ENCODE measurements at regions not wholly inside any gene's neighbourhood (a gene's known extent, or its start where the extent isn't known, plus 50 kb on each side); places are given as distances from the start of the nearest gene placed in this dataset.

DNA sequence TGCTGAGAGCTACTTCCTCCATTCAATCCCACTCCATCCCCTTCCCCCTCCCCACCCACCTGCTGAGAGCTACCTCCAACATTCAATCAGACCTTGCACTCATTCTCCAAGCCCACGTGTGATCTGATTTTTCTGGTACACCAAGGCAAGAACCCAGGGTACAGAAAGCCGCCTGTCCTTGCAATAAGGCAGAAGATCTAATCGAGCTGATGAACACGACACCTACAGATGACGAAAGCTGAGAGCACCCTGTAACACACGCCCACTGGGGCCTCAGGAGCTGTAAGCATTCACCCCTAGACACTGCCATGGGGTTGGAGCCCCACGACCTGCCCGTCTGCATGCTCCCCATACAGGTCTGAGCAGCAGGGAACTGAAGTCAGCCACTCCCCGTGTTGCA, 58.3 kb downstream of the TRIML1 start:
- Histone ChIP-seq H3K36me3 (no peaks in the 10 kb centered on the region), H3K27ac (no peak overlapping the region), H3K9me3 (no peaks in the 10 kb centered on the region), H3K27me3 (no peaks in the 10 kb centered on the region), H3K4me3 (no peak overlapping the region), H3K4me1 (no peaks in the 10 kb centered on the region)
- TF ChIP-seq, protein P1, sequence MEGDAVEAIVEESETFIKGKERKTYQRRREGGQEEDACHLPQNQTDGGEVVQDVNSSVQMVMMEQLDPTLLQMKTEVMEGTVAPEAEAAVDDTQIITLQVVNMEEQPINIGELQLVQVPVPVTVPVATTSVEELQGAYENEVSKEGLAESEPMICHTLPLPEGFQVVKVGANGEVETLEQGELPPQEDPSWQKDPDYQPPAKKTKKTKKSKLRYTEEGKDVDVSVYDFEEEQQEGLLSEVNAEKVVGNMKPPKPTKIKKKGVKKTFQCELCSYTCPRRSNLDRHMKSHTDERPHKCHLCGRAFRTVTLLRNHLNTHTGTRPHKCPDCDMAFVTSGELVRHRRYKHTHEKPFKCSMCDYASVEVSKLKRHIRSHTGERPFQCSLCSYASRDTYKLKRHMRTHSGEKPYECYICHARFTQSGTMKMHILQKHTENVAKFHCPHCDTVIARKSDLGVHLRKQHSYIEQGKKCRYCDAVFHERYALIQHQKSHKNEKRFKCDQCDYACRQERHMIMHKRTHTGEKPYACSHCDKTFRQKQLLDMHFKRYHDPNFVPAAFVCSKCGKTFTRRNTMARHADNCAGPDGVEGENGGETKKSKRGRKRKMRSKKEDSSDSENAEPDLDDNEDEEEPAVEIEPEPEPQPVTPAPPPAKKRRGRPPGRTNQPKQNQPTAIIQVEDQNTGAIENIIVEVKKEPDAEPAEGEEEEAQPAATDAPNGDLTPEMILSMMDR (IDR thresholded peaks at IDR 0.05), result no peak
- intact Hi-C loops (cut with DNase I), result no loop called here
- ATAC-seq (no peak), FAIRE-seq (no peak), DNase-seq (no peak)
- 68 to 84% methylated on average over 9 of the region's 9 CpGs for WGBS, 2 donors

DNA sequence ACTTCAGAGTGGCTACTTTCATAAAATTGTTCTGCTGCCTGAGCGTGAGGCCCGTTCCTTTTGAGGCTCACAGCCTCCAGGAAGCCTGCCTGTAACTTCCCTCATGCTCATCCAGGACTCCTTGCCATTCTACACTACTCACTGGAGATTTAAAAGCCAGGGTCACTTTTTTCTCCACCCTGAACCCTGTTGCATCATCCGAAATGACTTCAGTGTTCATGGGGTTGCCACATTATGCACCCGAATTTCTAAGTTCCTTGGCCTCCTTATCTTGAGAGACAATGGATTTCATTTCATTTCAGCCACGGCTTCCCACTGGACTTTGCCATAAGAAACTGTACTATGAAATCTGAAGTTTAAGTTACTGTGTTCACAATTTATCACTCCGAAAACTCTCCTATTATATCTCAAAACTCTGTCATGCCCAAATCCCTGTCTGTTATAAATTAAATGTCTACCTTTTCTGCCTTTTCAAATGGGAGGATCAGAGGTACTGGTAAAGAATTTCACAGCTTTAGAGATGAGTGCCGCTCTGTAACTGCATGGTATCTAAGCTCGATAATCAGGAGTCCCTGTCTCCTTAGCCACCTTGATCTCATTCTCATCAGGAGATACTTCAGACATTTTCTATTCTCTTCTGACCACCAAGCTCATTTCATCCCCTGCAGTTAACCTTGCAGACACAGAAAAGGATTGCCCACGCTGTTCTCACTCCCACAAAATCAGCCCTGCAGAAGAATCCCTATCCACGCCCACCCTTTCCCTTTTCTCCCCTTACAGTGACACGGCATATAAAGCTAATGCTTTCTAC, 59.9 kb downstream of the TRIML1 start:
- ATAC-seq (no peak), DNase-seq (no peak), FAIRE-seq (no peak)
- Histone ChIP-seq H3K36me3 (no peaks in the 10 kb centered on the region), H3K9me3 (no peaks in the 10 kb centered on the region), H3K4me3 (no peak overlapping the region), H3K4me1 (no peaks in the 10 kb centered on the region), H3K27me3 (no peaks in the 10 kb centered on the region), H3K27ac (no peak overlapping the region)
- TF ChIP-seq, protein P1 (IDR thresholded peaks at IDR 0.05), result no peak
- intact Hi-C loops (cut with DNase I), result no loop called here
- 59 to 65% methylated on average over 11 of the region's 11 CpGs for WGBS, 2 donors

DNA sequence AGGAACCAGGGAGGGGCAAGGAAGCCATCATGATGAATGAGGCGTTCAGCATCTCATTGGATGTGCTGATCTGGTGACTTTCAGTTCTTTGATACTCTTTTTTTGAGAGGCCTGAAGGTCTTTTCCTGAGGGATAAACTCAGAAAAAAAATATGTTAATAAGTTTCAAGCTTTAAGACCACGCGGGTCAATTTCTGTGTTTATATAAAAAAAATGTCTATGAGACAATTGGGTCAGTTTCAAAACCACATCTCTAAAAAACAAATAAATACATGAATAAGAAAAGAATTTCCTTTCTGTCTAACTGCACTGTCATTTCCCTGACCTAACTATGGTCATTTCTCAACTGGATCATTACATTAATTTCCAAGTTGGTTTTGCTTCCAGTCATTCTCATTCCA, 62.6 kb downstream of the TRIML1 start:
- no peaks in the 10 kb centered on the region for H3K36me3 ChIP-seq
- H3K4me3 ChIP-seq, result no peak overlapping the region
- FAIRE-seq (no peak), DNase-seq (no peak), ATAC-seq (no peak)
- H3K27me3 ChIP-seq, result no peaks in the 10 kb centered on the region
- intact Hi-C loops (cut with DNase I), result no loop called here
- TF ChIP-seq, protein P1 (IDR thresholded peaks at IDR 0.05), result no peak
- H3K27ac ChIP-seq, result no peak overlapping the region
- WGBS, 2 donors, result 36 to 73% methylated on average over 3 of the region's 3 CpGs
- no peaks in the 10 kb centered on the region for H3K4me1 ChIP-seq
- no peaks in the 10 kb centered on the region for H3K9me3 ChIP-seq

DNA sequence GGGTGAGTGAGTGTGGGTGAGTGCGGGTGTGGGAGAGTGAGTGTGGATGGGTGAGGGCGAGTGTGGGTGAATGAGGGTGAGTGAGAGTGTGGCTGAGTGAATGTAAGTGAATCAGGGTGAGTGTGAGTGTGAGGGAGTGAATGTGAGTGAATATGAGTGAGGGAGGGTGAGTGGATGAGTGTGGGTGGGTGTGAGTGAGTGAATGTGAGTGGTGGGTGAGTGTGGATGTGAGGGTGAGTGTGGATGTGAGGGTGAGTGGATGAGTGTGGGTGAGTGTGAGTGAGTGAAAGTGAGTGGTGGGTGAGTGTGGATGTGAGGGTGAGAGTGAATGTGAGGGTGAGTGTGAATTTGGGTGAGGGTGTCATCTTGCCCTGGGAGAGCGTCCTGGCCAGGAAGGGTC, 67.5 kb downstream of the TRIML1 start:
- TF ChIP-seq, protein P1 (IDR thresholded peaks at IDR 0.05), result no peak
- no peak for FAIRE-seq
- Histone ChIP-seq H3K36me3 (no peaks in the 10 kb centered on the region), H3K4me1 (no peaks in the 10 kb centered on the region), H3K4me3 (no peak overlapping the region), H3K9me3 (no peaks in the 10 kb centered on the region), H3K27me3 (no peaks in the 10 kb centered on the region), H3K27ac (no peak overlapping the region)
- intact Hi-C loops (cut with DNase I), result no loop called here
- no peak for ATAC-seq
- WGBS, 2 donors, result 64 to 82% methylated on average over 3 of the region's 3 CpGs
- no peak for DNase-seq

DNA sequence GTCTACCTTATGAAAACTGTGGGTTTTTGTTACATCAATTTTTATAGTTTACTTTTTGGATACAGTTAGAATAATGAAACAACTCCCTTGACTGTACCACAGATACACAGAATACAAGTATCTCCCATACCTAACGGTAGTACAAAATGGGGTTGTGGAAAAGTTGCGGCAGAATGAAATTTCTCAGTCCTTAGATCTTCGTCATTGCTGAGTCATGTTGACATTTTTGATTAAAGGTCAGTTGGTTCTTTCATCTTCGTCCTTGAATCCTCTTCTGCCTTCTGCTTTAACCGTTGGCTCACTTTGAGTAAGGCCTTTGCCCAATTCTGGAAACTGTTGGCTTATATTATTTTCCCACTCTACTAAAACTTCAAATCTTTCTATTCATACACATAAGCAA, 75.6 kb downstream of the TRIML1 start:
- WGBS, 2 donors, result 34 to 51% methylated on average over 5 of the region's 5 CpGs
- Histone ChIP-seq H3K4me3 (no peak overlapping the region), H3K4me1 (no peaks in the 10 kb centered on the region), H3K9me3 (no peaks in the 10 kb centered on the region), H3K27ac (no peak overlapping the region), H3K27me3 (peaks cover 0 to 12% (median 0%) of the 10 kb centered on the region in 4 donors), H3K36me3 (no peaks in the 10 kb centered on the region)
- no peak for ATAC-seq
- DNase-seq, result no peak
- no peak for FAIRE-seq
- intact Hi-C loops (cut with DNase I), result no loop called here
- TF ChIP-seq, protein P1 (IDR thresholded peaks at IDR 0.05), result no peak

Data from pancreas (tissue), 10 donors.